Hepatocyte (in vitro differentiated cells): ENCODE measurements at regions not wholly inside any gene's neighbourhood (a gene's known extent, or its start where the extent isn't known, plus 50 kb on each side); places are given as distances from the start of the nearest gene placed in this dataset.

Source experiments
- EZH2phosphoT487 ChIP-seq: fragments of 200-600 bp; sonication (generic); IDR thresholded peaks from one replicate; pipeline ENCODE4 v1.6.1; 2018; ENCODE audit warnings: antibody characterized with exemption, mild to moderate bottlenecking, low read depth, moderate library complexity; ENCODE audit not compliant: unreplicated experiment, severe bottlenecking
- TF ChIP-seq, protein P1 (sequence below): fragments of 200-600 bp; sonication (generic); IDR thresholded peaks from 2 replicates; pipeline ENCODE4 v1.5.1; 2016; ENCODE audit warnings: antibody characterized with exemption, mild to moderate bottlenecking; ENCODE audit not compliant: poor library complexity

DNA sequence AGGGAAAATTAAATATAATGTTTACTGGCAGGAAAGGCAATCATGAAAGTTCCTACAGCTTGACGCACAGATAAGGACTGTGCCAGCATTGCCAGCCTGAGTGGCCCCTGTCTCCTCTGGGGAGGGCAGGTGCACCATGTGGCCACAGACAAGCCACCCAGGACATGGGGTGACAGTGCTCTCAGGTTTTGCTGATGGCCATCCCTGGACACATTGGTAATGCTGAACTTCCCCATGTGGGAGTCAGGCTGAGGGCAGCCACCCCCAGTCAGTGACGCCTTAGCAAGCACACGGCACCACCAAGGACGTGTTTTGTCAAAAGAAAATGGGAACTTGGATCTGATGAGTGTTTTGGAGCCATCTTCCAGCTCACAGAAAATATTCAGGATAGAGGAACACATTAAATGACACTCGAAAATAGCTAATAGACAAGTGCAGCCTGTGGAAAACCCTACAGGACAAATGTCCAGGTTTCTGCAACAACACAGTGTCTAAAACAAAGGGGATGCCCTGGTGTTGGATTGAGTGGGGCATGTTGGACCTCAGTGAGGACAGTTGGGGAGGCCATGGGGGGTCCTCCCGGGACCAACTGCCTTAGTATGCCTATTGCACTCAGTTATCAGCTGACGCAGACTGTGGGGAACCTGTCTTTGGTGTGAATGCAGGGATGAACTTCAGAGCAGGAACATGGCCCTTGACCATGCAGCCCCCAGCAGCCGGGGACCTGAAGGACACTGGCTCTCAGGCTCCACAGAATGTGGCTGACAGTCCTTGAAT is 1450.5 kb downstream of the BRD1 start:
- TF ChIP-seq, protein P1, sequence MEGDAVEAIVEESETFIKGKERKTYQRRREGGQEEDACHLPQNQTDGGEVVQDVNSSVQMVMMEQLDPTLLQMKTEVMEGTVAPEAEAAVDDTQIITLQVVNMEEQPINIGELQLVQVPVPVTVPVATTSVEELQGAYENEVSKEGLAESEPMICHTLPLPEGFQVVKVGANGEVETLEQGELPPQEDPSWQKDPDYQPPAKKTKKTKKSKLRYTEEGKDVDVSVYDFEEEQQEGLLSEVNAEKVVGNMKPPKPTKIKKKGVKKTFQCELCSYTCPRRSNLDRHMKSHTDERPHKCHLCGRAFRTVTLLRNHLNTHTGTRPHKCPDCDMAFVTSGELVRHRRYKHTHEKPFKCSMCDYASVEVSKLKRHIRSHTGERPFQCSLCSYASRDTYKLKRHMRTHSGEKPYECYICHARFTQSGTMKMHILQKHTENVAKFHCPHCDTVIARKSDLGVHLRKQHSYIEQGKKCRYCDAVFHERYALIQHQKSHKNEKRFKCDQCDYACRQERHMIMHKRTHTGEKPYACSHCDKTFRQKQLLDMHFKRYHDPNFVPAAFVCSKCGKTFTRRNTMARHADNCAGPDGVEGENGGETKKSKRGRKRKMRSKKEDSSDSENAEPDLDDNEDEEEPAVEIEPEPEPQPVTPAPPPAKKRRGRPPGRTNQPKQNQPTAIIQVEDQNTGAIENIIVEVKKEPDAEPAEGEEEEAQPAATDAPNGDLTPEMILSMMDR: no peak
- TF ChIP-seq EZH2phosphoT487: no peak
